Dendritic cell treated with granulocyte-macrophage colony-stimulating factor and Interleukin-4, amounts not matched to agents 40 ng/mL and 50 ng/mL, for 4 days (primary cell): ENCODE measurements at regions not wholly inside any gene's neighbourhood (a gene's known extent, or its start where the extent isn't known, plus 50 kb on each side); places are given as distances from the start of the nearest gene placed in this dataset.

Experiments
- H3K27ac Mint-ChIP-seq: one replicate; pipeline ENCODE4 v1.8.0; 2022; ENCODE audit warnings: mild to moderate bottlenecking, mixed read lengths
- H3K27me3 Mint-ChIP-seq: one replicate; pipeline ENCODE4 v1.8.0; 2022; ENCODE audit warnings: mild to moderate bottlenecking, mixed read lengths
- H3K36me3 Mint-ChIP-seq: one replicate; pipeline ENCODE4 v1.8.0; 2022; ENCODE audit warnings: low read depth, mixed read lengths
- H3K4me1 Mint-ChIP-seq: one replicate; pipeline ENCODE4 v1.8.0; 2022; ENCODE audit warnings: low read depth, mixed read lengths
- H3K4me3 Mint-ChIP-seq: one replicate; pipeline ENCODE4 v1.8.0; 2022; ENCODE audit warnings: mild to moderate bottlenecking, moderate library complexity, mixed read lengths
- H3K9me3 Mint-ChIP-seq: one replicate; pipeline ENCODE4 v1.8.0; 2022; ENCODE audit warnings: mixed read lengths
- intact Hi-C: fragments of 100-400 bp; cut with micrococcal nuclease; formaldehyde crosslinking; loops from one replicate; pipeline ENCODE4 v1.15.0; 2022

DNA sequence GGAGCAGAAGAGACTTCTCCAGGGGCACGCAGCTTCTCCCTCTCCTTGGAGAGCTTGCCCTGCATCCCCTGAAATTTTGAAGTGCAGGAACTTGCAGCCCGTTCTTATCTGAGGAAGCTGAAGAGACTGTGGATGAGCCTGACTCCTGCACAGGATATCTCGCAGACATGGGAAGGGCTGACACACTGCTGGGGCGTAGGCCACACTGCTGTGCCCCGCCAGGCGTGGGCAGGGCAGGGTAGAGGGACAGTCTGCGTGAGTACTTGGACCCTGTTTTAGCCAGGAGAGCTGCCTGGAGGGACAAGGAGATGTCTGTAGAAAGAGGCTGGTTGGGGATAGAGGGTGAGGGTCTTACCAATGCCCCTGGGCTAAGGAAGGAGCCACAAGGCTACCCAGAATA is 353.7 kb upstream of the NBEA start:
- Mint-ChIP-seq H3K27ac (no peak overlapping the region), H3K4me3 (no peak overlapping the region), H3K9me3 (peaks cover 17% of the 10 kb centered on the region), H3K4me1 (no peaks in the 10 kb centered on the region), H3K36me3 (no peaks in the 10 kb centered on the region), H3K27me3 (no peaks in the 10 kb centered on the region)
- intact Hi-C loops: no loop called here

DNA sequence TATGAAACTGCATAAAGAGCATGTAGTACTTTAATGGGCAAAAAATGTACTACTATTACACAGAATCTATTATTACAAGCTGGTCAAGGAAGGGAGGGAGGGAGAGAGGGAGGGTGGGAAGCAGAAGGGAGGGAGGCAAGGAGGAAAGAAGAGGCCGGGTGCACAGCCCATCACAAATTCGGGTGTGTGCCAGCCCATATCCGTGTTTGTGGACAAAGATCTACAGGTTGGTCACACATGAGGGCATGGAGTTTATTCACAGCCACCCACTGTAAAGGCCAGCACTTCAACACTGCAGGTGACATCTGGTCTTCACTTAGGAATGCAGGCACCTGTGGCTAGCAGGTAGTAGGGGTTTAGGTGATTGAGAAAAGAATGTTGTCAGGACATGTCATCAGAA is 352.5 kb upstream of the NBEA start:
- intact Hi-C loops: no loop called here
- H3K27ac Mint-ChIP-seq: no peak overlapping the region
- no peak overlapping the region for H3K4me3 Mint-ChIP-seq
- no peaks in the 10 kb centered on the region for H3K36me3 Mint-ChIP-seq
- no peaks in the 10 kb centered on the region for H3K27me3 Mint-ChIP-seq
- H3K9me3 Mint-ChIP-seq: peaks cover 25% of the 10 kb centered on the region
- H3K4me1 Mint-ChIP-seq: no peaks in the 10 kb centered on the region

DNA sequence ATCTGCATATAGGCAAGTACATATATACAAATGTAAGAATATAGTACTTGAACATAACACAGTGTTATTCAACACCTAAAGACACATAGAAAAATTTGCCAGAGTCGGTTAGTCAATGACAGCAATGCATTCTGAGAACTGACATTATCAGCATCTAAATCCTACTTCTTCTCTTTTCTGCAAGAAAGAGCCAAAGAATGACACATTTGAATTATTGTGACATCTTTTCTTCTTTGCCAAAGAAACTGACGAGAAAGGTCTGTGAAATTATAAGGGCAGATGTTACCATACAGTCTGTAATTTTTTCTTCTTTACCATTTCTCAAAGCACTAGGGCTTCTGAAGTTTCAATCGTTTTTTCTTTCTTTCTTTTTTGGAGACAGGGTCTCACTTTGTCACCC is 350.9 kb upstream of the NBEA start:
- Mint-ChIP-seq H3K4me3 (no peak overlapping the region), H3K36me3 (no peaks in the 10 kb centered on the region), H3K9me3 (peaks cover 30% of the 10 kb centered on the region), H3K4me1 (no peaks in the 10 kb centered on the region), H3K27ac (no peak overlapping the region), H3K27me3 (no peaks in the 10 kb centered on the region)
- intact Hi-C loops: no loop called here

DNA sequence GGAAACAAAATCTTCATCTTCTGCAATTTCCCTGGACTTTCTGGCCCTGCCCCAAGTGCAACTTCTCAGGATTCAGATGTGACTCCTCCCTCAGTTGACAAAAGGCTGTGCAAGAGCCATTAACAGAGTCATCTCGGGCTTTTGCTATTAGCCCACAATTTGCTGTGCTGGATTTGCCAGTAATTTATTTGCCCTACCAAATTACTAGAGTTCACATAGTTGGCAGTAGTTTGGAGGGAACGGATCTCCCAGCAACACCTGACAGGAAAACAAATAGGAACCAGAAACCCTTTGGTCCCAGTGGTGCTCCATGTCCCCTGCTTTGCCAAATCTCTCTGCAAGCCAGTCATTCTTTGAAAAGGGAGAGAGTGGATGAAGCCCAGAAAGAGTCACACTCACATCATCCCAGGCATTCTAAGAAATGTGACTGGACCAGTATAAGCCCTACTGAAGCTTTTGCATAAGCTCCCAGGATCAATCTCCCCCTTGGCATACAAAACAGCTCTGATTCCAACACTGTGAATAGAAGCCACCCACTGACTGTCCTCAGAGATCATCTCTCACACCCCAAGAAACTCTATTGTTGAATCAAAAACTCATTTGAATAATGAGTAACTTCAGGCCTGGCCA is 350.1 kb upstream of the NBEA start:
- intact Hi-C loops: no loop called here
- H3K27ac Mint-ChIP-seq: no peak overlapping the region
- no peaks in the 10 kb centered on the region for H3K4me1 Mint-ChIP-seq
- no peaks in the 10 kb centered on the region for H3K27me3 Mint-ChIP-seq
- H3K36me3 Mint-ChIP-seq: no peaks in the 10 kb centered on the region
- peaks cover 38% of the 10 kb centered on the region for H3K9me3 Mint-ChIP-seq
- no peak overlapping the region for H3K4me3 Mint-ChIP-seq

DNA sequence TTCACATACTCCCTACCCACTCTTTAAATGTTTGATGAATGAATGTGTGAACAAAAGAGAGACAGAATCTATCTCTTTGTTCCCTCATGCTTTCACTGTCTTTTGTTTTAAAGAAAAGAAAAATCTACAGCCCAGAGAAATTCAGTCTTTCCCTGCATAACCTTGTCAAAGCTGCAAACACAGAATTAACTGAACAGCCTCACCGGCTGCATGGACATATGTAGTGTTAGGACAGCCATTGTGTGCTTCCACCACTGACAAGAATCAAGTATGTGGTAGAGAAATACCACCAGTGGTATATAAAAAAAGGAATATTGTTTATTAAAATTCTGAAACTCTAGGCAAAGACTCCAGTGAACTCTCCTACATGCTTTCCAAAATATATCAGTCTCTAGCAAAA is 348.4 kb upstream of the NBEA start:
- Mint-ChIP-seq H3K36me3 (no peaks in the 10 kb centered on the region), H3K4me3 (no peak overlapping the region), H3K27ac (no peak overlapping the region), H3K4me1 (no peaks in the 10 kb centered on the region), H3K27me3 (no peaks in the 10 kb centered on the region), H3K9me3 (peaks cover 40% of the 10 kb centered on the region)
- intact Hi-C loops: no loop called here

DNA sequence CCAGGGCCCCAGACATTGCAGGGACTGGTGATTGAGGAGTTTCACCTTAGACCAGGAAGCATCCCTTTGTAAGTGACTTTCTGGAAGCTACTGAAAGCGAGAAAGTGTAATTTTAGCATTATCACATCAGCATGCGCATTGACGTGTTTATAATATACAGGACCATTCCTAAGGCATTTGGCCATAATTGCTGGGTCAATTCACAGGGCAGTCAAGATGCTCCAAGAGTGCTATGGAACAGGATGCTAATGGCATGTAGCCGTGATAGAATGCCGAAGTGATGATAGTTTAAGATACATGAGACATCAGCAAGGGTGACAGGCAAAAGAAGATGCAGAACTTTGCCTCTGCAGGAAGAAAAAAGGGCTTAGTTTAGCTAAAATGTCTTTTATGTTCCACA is 347.6 kb upstream of the NBEA start:
- H3K27ac Mint-ChIP-seq: no peak overlapping the region
- H3K9me3 Mint-ChIP-seq: peaks cover 40% of the 10 kb centered on the region
- no peaks in the 10 kb centered on the region for H3K27me3 Mint-ChIP-seq
- H3K4me3 Mint-ChIP-seq: no peak overlapping the region
- no peaks in the 10 kb centered on the region for H3K36me3 Mint-ChIP-seq
- intact Hi-C loops: no loop called here
- no peaks in the 10 kb centered on the region for H3K4me1 Mint-ChIP-seq

DNA sequence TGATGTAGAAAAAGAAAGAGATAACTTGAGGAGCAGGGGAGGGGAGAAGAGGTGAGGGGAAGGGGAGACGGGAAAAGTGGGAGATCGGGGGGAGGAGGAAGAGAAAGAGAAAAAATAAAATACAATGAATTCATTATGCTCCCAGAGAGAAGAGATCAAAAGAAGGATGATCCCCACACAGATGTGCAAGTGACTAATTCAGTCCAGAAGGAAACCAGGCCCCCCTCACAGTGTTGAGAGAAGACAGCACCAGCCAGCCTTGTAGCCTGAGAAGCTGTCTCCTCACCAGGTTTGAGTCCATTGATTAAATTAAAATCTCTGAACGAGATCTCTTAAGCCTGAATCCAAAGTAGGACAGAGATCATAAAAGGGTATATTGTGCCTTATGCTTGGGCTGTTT is 333.7 kb upstream of the NBEA start:
- H3K27ac Mint-ChIP-seq: no peak overlapping the region
- H3K27me3 Mint-ChIP-seq: no peaks in the 10 kb centered on the region
- intact Hi-C loops: no loop called here
- H3K9me3 Mint-ChIP-seq: peaks cover 52% of the 10 kb centered on the region
- H3K4me3 Mint-ChIP-seq: no peak overlapping the region
- no peaks in the 10 kb centered on the region for H3K36me3 Mint-ChIP-seq
- H3K4me1 Mint-ChIP-seq: no peaks in the 10 kb centered on the region

DNA sequence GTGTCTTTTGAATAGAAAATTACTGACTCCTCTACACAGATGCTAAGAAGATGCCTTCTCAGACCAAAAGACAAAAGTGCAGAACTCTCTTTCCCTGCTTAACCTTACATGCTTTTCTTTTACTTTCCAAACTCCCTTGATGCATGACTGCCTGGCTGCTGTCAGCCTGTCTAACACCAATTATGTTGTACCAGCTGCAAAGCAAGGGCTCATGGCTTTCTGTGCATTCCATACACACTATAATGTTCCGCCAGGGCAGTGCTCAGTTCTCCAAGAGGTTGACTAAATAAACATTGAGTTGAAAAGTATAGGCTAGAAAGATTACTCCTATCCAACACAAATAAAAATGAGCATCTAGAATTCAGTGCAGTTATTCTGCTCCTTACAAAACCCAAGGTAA is 330.4 kb upstream of the NBEA start:
- Mint-ChIP-seq H3K9me3 (peaks cover 45% of the 10 kb centered on the region), H3K4me1 (no peaks in the 10 kb centered on the region), H3K27me3 (no peaks in the 10 kb centered on the region), H3K27ac (no peak overlapping the region), H3K36me3 (no peaks in the 10 kb centered on the region), H3K4me3 (no peak overlapping the region)
- intact Hi-C loops: no loop called here

DNA sequence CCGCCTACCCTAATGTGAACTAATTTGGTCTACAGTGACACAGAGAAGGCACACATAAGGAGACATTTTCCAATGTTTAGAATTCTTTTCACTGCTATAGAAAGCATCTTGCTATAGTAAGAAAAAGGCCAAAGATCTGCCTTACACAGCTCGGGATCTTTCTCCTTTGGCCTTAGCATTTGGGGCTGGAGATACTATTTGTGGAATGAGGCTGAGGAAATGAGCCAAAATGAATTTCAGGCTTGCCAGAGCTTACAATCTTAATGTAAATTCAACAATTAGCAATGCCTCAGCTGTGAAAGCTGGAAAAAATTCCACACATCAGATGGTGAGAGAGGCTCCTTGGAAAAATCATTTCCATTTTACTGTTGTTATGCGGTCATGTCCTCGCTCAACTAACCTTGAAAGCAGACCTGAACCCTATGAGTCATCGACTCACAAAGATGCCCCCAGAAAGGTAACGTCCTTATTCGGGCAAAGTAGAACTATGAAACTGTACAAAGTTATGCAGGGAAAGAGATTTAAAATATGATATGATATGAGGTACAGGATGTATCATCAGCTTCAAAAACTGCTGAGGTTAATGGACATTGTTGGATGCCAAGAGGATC is 324.5 kb upstream of the NBEA start:
- Mint-ChIP-seq H3K27me3 (no peaks in the 10 kb centered on the region), H3K36me3 (no peaks in the 10 kb centered on the region), H3K4me1 (no peaks in the 10 kb centered on the region), H3K27ac (no peak overlapping the region), H3K9me3 (peaks cover 10% of the 10 kb centered on the region), H3K4me3 (no peak overlapping the region)
- intact Hi-C loops: no loop called here

DNA sequence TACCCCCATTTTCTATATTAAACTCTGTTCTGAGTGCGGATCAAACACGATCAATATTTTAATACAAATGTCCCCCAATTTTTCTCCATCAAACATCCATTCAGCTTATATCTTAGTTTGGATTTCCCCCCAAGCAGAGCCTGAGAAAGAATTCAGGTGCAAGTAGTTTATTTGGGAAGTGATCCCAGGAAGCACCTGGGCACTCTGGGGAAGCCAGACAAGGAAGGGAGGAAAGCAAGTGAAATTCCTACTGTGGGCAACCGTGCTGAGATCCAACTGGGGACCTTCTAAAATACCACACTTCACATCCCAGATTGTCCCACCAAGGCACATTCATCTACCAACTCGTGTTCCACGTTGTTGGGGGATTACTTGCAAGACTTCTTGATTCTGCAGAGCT is 323.4 kb upstream of the NBEA start:
- Mint-ChIP-seq H3K9me3 (peaks cover 6% of the 10 kb centered on the region), H3K4me1 (no peaks in the 10 kb centered on the region), H3K4me3 (no peak overlapping the region), H3K36me3 (no peaks in the 10 kb centered on the region), H3K27me3 (no peaks in the 10 kb centered on the region), H3K27ac (no peak overlapping the region)
- intact Hi-C loops: no loop called here

- intact Hi-C loops: no loop called here
These were observed 322.7 kb upstream of the NBEA start for GRCh38 chr13:34619326-34619725.

GRCh38 chr13:34620074-34620850 is 321.8 kb upstream of the NBEA start:
- Mint-ChIP-seq H3K27ac (no peak overlapping the region), H3K27me3 (no peaks in the 10 kb centered on the region), H3K9me3 (peaks cover 6% of the 10 kb centered on the region), H3K36me3 (no peaks in the 10 kb centered on the region), H3K4me1 (no peaks in the 10 kb centered on the region), H3K4me3 (no peak overlapping the region)
- intact Hi-C loops: no loop called here

More at GRCh38 chr13:34619326-34619725, 322.7 kb upstream of the NBEA start:
- H3K9me3 Mint-ChIP-seq: peaks cover 6% of the 10 kb centered on the region
- no peaks in the 10 kb centered on the region for H3K27me3 Mint-ChIP-seq
- no peaks in the 10 kb centered on the region for H3K4me1 Mint-ChIP-seq
- H3K27ac Mint-ChIP-seq: no peak overlapping the region
- H3K4me3 Mint-ChIP-seq: no peak overlapping the region
- H3K36me3 Mint-ChIP-seq: no peaks in the 10 kb centered on the region

GRCh38 chr13:34620862-34621261 is 321.2 kb upstream of the NBEA start:
- intact Hi-C loops: no loop called here
- Mint-ChIP-seq H3K36me3 (no peaks in the 10 kb centered on the region), H3K4me1 (no peaks in the 10 kb centered on the region), H3K9me3 (peaks cover 4% of the 10 kb centered on the region), H3K27me3 (no peaks in the 10 kb centered on the region), H3K27ac (no peak overlapping the region), H3K4me3 (no peak overlapping the region)

- no peaks in the 10 kb centered on the region for H3K9me3 Mint-ChIP-seq
- no peak overlapping the region for H3K27ac Mint-ChIP-seq
- H3K4me1 Mint-ChIP-seq: no peaks in the 10 kb centered on the region
- intact Hi-C loops: no loop called here
- no peaks in the 10 kb centered on the region for H3K36me3 Mint-ChIP-seq
- no peaks in the 10 kb centered on the region for H3K27me3 Mint-ChIP-seq
- no peak overlapping the region for H3K4me3 Mint-ChIP-seq
These were observed 318.7 kb upstream of the NBEA start for GRCh38 chr13:34623331-34623730.
